GM19452 (cell line): ENCODE measurements at regions not wholly inside any gene's neighbourhood (a gene's known extent, or its start where the extent isn't known, plus 50 kb on each side); places are given as distances from the start of the nearest gene placed in this dataset.

Source experiments
- ATAC-seq: cut with Tn5 transposase; IDR thresholded peaks from one replicate; pipeline ENCODE4 v1.9.1; 2021; ENCODE audit not compliant: unreplicated experiment

DNA sequence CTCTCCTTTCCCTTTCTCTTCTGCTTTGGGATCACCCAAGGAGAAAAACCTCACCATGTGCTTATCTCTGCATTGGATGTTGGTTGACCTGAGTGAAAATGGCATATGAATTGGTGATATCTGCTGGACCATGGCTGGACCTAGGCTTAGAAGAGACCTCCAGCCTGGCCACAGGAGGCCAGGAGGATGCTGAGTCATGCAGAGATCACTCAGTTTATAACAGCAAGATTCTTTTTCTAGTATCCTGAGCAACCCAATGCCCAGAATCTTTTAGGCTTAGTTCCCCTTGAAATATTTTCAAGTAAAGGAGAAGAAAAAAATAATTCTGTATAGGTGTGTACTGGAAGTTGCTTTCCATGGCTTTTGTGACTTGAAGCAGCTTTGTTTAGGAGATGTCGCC is 236.3 kb downstream of the KLF6 start:
- ATAC-seq = no peak

DNA sequence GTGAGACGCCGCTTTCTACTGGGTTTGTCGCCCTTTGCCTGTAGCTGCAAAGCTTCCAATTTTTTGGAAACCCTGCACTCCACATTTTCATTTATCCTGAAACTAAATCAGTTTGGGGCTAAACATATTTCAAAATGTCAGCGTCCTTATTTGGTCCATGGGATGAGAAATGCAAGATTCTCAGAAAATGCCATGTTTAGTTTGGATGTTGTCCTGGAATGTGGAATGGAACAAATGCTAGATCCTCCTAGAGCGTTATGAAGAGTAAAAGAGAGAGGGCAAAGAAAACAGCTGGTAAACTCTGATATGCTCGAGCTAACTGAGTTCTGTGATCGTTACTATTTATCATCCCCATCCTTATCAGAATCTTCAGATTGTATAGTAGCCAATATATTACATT is 236.9 kb downstream of the KLF6 start:
- no peak for ATAC-seq

DNA sequence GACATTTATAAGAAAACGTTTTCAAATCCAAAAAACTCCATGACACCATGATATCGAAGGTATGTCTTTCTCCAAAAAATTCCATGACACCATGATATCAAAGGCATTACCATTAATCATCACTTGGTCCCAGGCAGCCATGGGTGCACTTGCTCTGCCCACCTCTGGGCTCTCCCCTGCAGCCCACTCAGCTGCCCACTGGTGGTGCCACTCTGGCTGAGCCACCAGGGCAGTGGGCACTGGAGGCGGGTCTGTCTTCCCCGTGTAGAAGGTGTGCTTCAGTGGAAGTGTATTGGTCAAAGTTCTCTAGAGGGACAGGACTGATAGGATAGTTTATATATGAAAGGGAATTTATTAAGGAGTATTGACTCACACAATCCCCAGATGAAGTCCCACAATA is 240.4 kb downstream of the KLF6 start:
- no peak for ATAC-seq

DNA sequence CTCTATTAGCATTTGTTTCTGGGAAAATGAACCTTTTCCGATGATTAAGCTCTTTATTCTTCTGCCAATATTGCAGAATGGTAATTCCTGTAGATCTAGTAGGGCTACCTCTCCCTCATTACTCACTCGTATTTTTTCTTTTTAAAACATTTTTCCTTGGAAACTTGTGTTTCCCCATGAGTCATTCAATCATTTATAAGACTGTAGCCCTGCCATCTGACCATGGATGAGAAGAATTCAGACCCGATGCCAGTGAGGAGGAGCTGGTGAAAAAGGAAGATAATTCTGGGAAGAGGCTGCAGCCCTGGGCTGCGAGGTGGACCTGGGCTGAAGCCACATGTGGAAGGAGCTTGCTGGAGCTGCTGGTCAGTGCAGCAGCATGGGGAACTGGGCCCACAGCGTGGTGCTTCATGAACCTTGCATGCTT is 242.8 kb downstream of the KLF6 start:
- ATAC-seq = no peak

DNA sequence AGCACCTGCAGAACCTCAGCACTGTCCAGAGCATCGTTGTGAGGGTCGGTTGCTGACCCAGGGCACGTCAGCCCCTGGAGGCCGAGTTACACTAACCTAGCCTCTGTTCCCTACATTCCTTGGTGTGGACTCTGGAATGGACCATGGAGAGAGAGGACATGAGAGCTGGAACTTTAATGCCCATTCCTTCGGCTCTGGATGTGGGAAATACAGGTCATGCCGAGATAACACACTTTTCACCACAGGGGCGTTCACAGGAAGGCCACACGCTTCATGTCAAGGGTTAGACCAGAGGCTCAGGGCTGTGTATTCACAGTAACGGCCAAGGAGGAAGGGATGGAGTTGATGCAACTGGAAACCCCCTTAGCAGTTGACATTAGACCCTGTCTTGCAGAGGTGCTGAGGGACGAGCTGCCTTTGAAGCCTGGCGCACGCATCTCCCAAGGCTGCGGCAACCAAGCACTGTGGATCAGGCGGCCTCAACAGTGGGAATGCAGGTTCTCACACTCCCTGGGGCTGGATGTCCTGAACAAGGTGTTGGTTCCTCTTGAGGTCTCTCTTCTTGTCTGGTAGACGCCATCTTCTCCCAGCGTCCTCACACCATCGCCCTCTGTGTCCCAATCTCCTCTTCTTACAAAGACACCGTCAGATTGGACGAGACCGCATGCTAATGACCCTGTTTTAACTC is 245.2 kb downstream of the KLF6 start:
- ATAC-seq = no peak

DNA sequence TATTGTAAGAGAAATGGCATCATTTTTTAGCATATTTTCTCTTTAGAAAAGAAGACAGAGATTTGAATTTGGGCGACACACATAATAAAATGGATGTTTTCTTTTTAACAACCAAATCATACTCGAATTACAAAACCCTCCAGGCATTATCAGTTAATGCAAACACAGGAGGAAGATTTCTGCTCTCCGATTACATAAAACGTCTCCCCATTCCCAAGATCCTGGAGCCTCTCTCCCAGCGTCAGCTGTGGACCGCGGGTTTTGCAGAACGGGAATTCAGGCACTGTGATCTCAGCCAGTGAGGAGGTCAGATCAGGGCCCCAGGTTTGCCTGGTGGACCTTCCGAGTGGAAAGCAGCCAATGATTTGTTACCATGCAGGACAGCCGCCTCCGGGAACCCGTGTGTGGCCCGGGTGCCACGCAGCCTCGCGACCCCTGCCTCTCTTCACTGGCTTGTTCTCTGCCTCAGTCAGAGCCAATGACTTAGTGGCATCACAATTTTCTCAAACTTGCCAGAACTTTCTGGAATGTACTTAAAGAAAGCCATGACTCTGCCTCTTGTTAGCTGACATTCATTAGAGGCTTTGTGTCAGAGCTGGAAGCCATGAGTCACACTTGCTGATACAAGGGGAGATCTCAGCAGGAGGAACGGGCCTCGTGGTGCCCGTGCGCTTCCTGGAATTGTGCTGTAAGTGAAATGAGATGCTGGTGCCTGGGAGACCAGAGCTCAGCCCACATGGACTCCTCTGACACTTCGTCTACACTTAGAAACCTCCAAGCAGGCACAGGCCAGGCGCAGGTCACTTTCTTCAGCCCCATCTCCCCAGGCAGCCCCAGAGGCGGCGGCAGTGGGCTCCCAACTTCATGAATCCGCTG is 246.1 kb downstream of the KLF6 start:
- ATAC-seq = no peak

DNA sequence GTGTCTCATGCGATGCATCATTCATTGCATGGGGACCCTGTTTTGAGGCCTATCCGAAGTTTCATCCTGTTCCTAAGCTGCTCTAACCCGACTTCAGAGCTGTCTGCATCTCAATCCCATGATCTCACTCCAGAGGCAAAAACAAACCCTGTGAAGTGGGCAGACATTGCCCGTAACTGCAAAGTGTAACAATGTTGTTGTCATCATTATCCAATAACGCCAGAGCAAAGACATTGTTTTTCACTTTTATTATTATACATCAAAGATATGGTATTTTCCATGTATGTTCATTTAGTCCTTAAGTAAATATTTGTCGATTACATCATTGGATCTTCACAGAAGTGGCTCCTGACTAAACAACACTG is 246.7 kb downstream of the KLF6 start:
- no peak for ATAC-seq

DNA sequence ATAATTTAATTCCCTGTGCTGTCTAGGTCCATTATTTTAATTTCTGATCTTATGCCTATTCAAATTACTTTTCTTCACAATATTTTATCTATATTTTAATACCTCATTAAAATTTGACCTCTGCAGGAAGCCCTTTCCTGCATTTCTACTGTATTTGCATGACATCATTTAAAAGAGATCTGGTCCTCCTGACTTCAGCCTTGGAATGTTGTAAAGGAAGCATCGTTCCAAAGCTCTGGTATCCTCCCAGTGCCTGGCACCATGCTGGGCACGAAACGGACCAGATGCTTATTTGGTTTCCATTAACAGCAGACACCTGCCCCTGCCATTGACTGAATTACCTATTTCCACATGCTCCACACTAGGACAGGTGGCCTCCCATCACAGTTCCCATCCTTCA is 247.5 kb downstream of the KLF6 start:
- ATAC-seq = no peak

DNA sequence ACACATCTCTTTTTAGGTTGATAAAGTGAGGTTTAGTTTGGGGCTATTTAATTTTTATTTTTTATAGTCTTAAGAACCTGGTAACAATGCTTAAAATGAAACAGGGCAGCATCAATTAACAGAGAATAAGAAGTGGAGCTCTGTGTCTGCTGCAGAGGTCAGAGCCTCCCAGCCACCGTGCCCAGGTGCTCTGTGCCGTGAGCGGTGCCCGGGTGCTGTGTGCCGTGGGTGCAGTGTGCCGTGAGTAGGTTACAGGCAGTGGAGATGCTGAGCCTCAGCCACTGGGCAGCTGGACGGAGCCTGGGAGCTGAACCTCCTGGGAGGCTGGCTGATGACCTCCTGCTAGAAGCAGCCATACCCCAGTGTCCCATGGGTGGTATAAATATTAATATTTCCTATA is 250.0 kb downstream of the KLF6 start:
- ATAC-seq = no peak

DNA sequence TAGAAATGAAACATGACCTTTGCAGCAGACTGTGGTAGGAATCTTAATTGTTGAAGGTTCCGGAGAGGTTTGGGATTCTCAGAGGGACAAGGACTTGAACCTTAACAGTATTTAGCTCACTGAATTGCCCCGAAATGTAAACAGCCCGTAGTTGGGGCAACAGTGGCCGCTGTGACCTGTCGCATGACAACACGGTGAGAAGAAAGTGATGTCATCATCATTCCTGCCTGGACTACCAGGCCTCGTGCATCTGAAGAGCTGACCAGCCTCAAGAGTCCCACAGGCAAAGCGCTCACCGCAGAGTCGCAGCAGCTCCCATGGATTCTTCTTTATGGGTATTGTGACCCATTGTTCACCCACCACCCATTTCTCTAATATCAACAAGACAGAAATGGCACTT is 250.6 kb downstream of the KLF6 start:
- ATAC-seq = no peak

DNA sequence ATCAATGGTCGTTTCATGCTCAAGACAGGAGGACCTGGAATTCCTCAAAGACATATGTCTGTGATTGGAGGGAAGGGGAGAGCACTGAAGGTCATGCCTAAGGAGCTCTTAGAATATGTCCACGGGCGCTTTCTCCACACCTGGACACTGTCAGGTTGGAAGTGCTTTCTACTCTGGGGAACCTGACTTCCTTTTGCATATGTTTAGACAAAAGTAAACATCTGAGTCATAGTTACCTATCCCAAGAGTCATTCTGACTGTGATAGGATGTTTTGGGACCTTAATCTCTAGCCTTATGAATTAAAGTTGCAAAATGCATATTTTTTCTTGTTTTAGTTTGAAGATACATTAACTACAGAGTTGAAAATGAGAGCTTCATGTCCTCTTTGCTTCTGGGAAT is 251.7 kb downstream of the KLF6 start:
- no peak for ATAC-seq

DNA sequence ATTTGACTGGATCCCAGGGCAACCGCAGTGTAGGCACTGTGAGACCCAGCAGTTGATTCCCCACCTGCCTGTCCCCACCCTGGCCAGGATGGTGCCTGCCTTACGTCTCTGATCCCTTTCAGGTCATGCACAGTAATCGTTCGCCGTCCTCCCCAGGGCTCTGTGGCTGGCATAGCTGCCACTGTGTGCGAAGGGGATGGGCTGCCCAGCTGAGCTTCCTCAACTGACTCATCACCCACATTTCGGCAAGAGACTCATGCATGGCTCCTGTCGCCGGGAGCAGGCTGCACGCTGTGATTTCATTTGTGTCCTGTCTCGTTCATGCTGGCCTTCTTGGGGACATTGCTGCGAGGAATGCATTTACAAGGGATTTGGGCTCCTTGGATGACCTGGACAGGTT is 252.4 kb downstream of the KLF6 start:
- no peak for ATAC-seq

DNA sequence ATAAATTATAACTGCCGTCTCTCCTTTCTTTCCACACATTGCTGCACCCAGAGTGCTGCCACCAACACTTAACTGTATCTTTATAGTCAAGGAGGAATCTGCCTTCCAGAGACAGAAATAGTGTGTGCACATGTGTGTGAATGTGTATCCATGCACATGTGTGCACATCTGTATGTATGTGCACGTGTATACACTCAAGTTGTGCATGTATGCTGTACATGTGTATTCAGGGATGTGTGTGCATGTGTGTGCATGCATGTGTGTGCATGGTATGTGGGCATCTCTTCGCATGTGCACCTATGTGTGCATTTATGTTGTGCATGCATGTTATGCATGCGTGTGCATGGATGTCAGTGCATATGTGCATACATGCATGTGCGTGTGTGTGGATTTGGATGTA is 253.3 kb downstream of the KLF6 start:
- ATAC-seq = no peak

DNA sequence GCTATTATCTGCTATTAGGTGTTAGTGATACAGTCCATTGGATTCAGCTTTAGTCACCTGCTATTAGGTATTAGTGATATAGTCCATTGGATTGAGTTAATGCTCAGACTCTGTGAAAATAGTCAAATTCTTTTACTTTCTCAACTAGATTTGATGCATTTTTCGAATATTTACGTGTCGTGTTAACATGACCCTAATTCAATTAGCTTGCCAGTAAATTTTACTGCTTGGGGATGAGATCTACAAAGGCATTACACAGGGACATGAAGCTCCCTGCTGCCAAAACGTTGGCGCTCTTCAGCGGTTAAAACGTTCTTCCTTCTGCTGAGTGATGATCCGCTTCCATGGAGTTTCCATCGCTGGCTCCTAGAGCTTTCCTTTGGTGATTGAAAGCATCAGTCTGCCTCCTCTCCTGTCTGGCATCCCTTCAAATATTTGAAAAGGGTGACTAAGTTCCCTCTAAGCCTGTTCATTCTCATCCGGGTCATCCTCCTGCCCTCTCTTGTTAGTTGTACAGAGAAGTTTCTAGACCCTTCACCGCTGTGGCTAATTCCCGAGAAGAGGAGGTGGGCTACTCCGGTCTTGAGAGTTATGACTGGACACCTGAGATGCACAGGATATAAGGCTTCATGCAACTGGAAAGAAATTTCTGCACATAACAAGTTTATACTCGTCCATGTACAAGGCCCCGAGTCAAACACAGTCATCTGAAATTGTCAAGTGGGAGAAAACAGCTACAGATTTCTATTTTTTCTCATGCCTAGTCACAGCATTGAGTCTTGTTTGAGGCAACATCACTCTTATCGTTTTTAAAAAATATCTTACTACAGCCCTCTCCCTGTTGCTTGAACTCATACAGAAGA is 254.0 kb downstream of the KLF6 start:
- no peak for ATAC-seq

DNA sequence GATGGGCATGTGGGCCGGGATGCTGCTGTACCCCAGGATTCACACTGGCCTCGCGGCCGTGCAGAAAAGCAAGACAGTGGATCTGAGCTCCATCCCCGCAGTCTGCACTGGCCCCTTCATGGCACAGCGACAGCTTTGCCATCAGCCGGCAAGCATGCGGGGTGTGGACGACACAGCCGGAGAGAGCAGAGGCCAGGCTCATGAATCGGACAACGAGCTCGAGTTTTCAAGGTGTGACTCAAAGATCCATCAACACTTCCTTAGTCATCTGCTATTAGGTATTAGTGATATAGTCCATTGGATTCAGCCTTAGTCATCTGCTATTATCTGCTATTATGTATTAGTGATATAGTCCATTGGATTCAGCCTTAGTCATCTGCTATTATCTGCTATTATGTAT is 254.7 kb downstream of the KLF6 start:
- no peak for ATAC-seq

DNA sequence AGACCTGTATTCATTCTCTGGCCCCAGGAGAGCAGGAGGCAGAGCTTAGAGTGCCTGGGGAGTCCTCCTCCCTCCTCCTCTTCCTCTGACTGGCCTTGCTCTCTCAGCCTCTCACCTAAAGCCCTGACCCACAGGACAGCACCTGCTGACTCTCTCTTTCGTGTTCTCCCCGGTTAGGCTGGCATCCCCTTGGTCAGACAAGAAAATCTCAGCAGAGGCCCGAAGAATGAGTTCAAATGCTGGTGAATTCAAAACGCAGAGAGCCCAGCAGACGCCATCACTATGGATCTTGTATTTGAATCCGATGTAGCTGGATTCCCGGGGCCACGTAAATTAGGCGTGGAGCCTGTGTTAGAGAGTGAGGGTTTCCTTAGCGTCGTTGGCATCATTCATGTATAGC is 255.3 kb downstream of the KLF6 start:
- ATAC-seq = no peak

DNA sequence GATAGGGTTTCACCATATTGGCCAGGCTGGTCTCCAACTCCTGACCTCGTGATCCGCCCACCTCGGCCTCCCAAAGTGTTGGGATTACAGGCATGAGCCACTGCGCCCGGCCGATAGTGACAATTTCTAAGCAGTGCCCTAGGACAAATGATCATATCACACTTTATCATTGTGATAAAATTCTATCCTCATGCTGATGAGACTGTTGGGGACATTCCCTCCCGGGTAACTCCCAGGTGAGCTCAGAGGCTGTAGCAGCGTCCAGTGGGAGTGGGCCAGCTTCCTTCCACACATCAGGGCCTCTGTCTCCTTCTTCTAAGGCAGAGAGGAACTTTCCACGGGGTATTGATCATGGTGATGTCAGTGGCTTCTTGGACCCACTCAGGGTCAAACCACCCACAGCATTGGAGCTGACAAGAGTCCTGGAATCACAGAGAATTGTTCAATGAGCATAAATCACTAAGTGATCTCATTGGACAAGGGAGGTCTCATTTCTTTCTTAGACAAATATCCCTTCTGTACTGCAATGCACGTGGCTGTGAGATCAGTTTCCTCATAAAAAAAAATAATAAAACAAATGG is 256.1 kb downstream of the KLF6 start:
- no peak for ATAC-seq

DNA sequence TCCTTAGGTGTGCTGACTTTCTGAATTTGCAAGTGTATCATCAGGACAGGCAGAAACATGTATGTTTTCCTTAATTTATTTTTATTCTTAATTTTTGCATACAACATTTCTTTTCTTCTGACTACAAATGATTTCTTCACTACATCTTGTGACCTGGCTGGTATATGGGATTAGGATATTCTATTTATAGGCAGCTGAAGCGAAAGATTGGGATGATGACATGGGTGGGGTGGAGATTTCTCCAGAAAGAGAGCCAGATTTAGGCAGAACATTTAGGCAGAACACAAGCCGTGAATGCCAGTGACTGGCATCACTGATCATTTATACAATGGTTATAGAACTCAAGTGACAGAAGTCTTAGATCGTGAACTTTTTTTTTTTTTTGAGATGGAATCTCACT is 256.7 kb downstream of the KLF6 start:
- no peak for ATAC-seq

DNA sequence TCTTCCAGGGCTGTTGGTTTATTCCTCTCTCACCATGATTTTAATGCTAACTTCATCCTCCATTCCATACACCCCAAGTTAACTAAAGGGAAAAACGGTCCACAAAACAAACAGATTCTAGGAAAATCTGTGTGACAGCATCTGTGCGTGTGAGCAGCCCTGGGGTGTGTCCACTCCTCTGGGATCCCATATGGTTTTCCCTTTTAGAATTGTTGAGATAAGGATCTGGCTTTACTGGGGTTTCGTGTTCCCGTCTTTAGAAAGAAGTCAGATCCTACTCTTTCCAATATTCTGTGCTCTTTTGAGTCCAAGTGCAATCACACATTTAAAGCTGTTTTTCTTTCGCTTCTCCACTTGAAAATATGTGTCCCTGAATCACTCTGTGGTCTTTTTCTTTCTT is 257.1 kb downstream of the KLF6 start:
- no peak for ATAC-seq

DNA sequence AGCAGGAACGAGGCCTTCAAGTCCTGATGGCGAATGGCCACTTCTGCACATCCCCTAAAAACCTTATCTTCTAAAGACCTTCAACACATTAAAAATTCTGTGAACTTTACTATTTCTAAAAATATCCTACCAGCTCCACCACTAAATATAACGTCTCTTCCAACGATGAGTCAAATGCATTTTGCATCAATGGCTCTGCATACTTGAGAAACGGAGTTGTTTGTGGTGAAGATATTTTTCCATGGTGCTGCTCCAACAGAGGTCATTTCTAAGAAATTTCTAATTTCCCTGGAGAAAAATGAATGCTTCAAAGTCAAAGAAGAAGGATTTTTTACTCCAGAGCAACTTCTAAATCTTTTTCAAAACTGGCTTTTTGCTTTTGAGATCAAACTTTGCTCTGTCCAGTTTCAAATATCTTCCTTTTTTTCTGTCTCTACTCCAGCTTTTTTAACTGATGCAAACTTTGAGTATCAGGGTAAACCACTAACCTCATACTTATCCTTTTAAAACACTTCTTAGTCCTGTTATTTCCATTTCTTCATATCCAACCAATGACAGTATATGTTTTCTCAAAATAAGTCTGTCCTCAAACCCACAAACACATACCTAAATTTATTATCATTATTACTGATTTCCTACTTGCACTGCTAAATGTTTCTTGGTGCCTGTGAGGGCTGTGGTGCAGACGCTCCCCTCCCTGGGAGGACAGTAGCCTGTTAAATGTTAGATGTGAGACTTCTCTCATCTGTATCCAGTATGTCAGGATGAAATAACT is 258.1 kb downstream of the KLF6 start:
- ATAC-seq = no peak
